Limb (tissue), 2 donors: ENCODE measurements at regions not wholly inside any gene's neighbourhood (a gene's known extent, or its start where the extent isn't known, plus 50 kb on each side); places are given as distances from the start of the nearest gene placed in this dataset.
A peak's percentile ranks its signal among the peaks of the same experiment; 100 is the strongest.

ENCODE experiments used
- DNase-seq, 2 donors: peaks; one replicate each; pipeline ENCODE4 v3.0.0-alpha.2; 2016; ENCODE audit errors: extremely low spot score in 2 of 2

GRCh38 chr3:459311-459670, 262.7 kb downstream of the CHL1 start:
- DNase-seq: no peak

- no peak for DNase-seq
These were observed 264.4 kb downstream of the CHL1 start for GRCh38 chr3:461006-461405.

- no peak for DNase-seq
These were observed 266.3 kb downstream of the CHL1 start for GRCh38 chr3:462851-463250.

GRCh38 chr3:463252-464192, 267.0 kb downstream of the CHL1 start:
- DNase-seq: no peak

GRCh38 chr3:464255-464654, 267.7 kb downstream of the CHL1 start:
- no peak for DNase-seq

- no peak for DNase-seq
These were observed 271.6 kb downstream of the CHL1 start for GRCh38 chr3:468172-468571.

- no peak for DNase-seq
These were observed 276.7 kb downstream of the CHL1 start for GRCh38 chr3:473033-473800.

- DNase-seq: no peak
These were observed 278.3 kb downstream of the CHL1 start for GRCh38 chr3:474828-475227.

- DNase-seq: no peak
These were observed 283.5 kb downstream of the CHL1 start for GRCh38 chr3:480070-480469.

GRCh38 chr3:481111-481510, 284.5 kb downstream of the CHL1 start:
- no peak for DNase-seq

GRCh38 chr3:481680-482079, 285.1 kb downstream of the CHL1 start:
- no peak for DNase-seq

GRCh38 chr3:482479-482878, 285.9 kb downstream of the CHL1 start:
- no peak for DNase-seq

GRCh38 chr3:484341-484740, 287.8 kb downstream of the CHL1 start:
- DNase-seq: peak in 1 of 2 donors; percentile 34

GRCh38 chr3:487614-488013, 291.1 kb downstream of the CHL1 start:
- DNase-seq: no peak

GRCh38 chr3:492586-493316, 296.2 kb downstream of the CHL1 start:
- no peak for DNase-seq

- DNase-seq: no peak
These were observed 297.6 kb downstream of the CHL1 start for GRCh38 chr3:494190-494589.

- no peak for DNase-seq
These were observed 301.9 kb downstream of the CHL1 start for GRCh38 chr3:498487-498886.

GRCh38 chr3:499001-499761, 302.6 kb downstream of the CHL1 start:
- no peak for DNase-seq

GRCh38 chr3:502486-502885, 305.9 kb downstream of the CHL1 start:
- no peak for DNase-seq

- no peak for DNase-seq
These were observed 316.7 kb downstream of the CHL1 start for GRCh38 chr3:513301-513700.

GRCh38 chr3:514192-514591, 317.6 kb downstream of the CHL1 start:
- no peak for DNase-seq
